IMR-90 (cell line): ENCODE measurements at regions not wholly inside any gene's neighbourhood (a gene's known extent, or its start where the extent isn't known, plus 50 kb on each side); places are given as distances from the start of the nearest gene placed in this dataset.

ENCODE experiments used
- ATAC-seq: fragments of 200-7000 bp; cut with Tn5 transposase; 2 replicates; pipeline ENCODE4 v1.9.1; 2020; ENCODE audit warnings: low read depth, mild to moderate bottlenecking, moderate library complexity
- BruUV-seq: library from RNA; stranded (reverse); fragments of 400-500 nt; replicated peaks from 2 replicates; lab custom pipeline; 2021; lab: Mats Ljungman, UMichigan
- CTCF ChIA-PET: fragments of 300-600 bp; formaldehyde crosslinking; extraction: SDS; loops from one replicate; lab custom pipeline; 2021; ENCODE audit warnings: antibody characterized with exemption; lab: Yijun Ruan, JAX
- POLR2A ChIA-PET: fragments of 300-600 bp; sonication (Branson Sonifier 250); formaldehyde crosslinking; loops from one replicate; lab custom pipeline; 2022; ENCODE audit warnings: antibody characterized with exemption; ENCODE audit not compliant: unreplicated experiment; lab: Charles Lee
- DNase-seq: peaks from one replicate; pipeline ENCODE4 v3.0.0; 2013
- H2AFZ ChIP-seq: replicated peaks from 2 replicates; pipeline ENCODE3; 2013; ENCODE audit warnings: low read length, mild to moderate bottlenecking; ENCODE audit not compliant: poor library complexity
- H2AK5ac ChIP-seq: 2 replicates; pipeline ENCODE4 v1.6.1; 2013; ENCODE audit warnings: low read depth, low read length, inconsistent platforms
- H2AK9ac ChIP-seq: replicated peaks from 2 replicates; pipeline ENCODE3; 2013; ENCODE audit warnings: mild to moderate bottlenecking, low read depth, low read length, moderate library complexity; ENCODE audit not compliant: poor library complexity
- H2BK120ac ChIP-seq: 2 replicates; pipeline ENCODE4 v1.6.1; 2013; ENCODE audit warnings: low read depth, low read length, inconsistent platforms
- H2BK15ac ChIP-seq: 3 replicates; pipeline ENCODE4 v1.6.1; 2013; ENCODE audit warnings: low read depth, low read length, inconsistent platforms
- H2BK20ac ChIP-seq: 2 replicates; pipeline ENCODE4 v1.6.1; 2013; ENCODE audit warnings: low read depth, mild to moderate bottlenecking, inconsistent platforms, low read length, moderate library complexity
- H2BK5ac ChIP-seq: 2 replicates; pipeline ENCODE4 v1.6.1; 2013; ENCODE audit warnings: mild to moderate bottlenecking, low read depth, low read length, inconsistent platforms; ENCODE audit not compliant: poor library complexity, severe bottlenecking
- H3K14ac ChIP-seq: replicated peaks from 2 replicates; pipeline ENCODE4 v1.6.1; 2013; ENCODE audit warnings: low read depth, low read length, inconsistent platforms
- H3K18ac ChIP-seq: 2 replicates; pipeline ENCODE4 v1.6.1; 2013; ENCODE audit warnings: low read depth, low read length, control low read depth
- H3K23ac ChIP-seq: 2 replicates; pipeline ENCODE4 v1.6.1; 2013; ENCODE audit warnings: low read depth, low read length, inconsistent platforms
- H3K27ac ChIP-seq: 2 replicates; pipeline ENCODE4 v1.5.1; 2013; ENCODE audit warnings: mild to moderate bottlenecking, control low read depth, low read length; ENCODE audit not compliant: insufficient read depth
- H3K27me3 ChIP-seq: 2 replicates; pipeline ENCODE4 v1.6.1; 2013; ENCODE audit warnings: low read length; ENCODE audit not compliant: control insufficient read depth, insufficient read depth
- H3K36me3 ChIP-seq: 2 replicates; pipeline ENCODE4 v1.6.1; 2013; ENCODE audit warnings: low read length, mixed read lengths; ENCODE audit not compliant: control insufficient read depth, insufficient read depth
- H3K4ac ChIP-seq: 2 replicates; pipeline ENCODE4 v1.6.1; 2013; ENCODE audit warnings: low read depth, low read length, inconsistent platforms
- H3K4me1 ChIP-seq: 2 replicates; pipeline ENCODE4 v1.6.1; 2013; ENCODE audit warnings: low read length, mixed read lengths; ENCODE audit not compliant: control insufficient read depth, insufficient read depth
- H3K4me2 ChIP-seq: 2 replicates; pipeline ENCODE4 v1.6.1; 2013; ENCODE audit warnings: low read depth, mild to moderate bottlenecking, control low read depth, low read length, moderate library complexity
- H3K4me3 ChIP-seq: 2 replicates; pipeline ENCODE4 v1.5.1; 2013; ENCODE audit warnings: low read depth, mild to moderate bottlenecking, control low read depth, low read length, moderate library complexity; ENCODE audit not compliant: insufficient read depth
- H3K56ac ChIP-seq: 2 replicates; pipeline ENCODE4 v1.6.1; 2013; ENCODE audit warnings: low read length, inconsistent platforms; ENCODE audit not compliant: insufficient read depth; ENCODE audit errors: extremely low read depth
- H3K79me1 ChIP-seq, 2 experiments: 2 replicates each; pipeline ENCODE4 v1.6.1; 2013; ENCODE audit warnings: low read length in 2 of 2, inconsistent platforms in 1 of 2, low read depth in 1 of 2
- H3K9ac ChIP-seq: 2 replicates; pipeline ENCODE4 v1.6.1; 2013; ENCODE audit warnings: low read depth, low read length, control low read depth
- H3K9me1 ChIP-seq: 2 replicates; pipeline ENCODE4 v1.6.1; 2013; ENCODE audit warnings: low read length, inconsistent platforms; ENCODE audit not compliant: insufficient read depth
- H3K9me3 ChIP-seq: 2 replicates; pipeline ENCODE4 v1.6.1; 2013; ENCODE audit warnings: low read length; ENCODE audit not compliant: control insufficient read depth, insufficient read depth
- H4K20me1 ChIP-seq: 2 replicates; pipeline ENCODE4 v1.6.1; 2013; ENCODE audit warnings: low read length, inconsistent platforms; ENCODE audit not compliant: insufficient read depth
- H4K5ac ChIP-seq: 2 replicates; pipeline ENCODE4 v1.6.1; 2013; ENCODE audit warnings: mild to moderate bottlenecking, low read depth, low read length, control low read depth
- H4K8ac ChIP-seq, 2 experiments: 2 replicates each; pipeline ENCODE4 v1.6.1; 2013; ENCODE audit warnings: low read depth in 2 of 2, low read length in 2 of 2, control low read depth in 1 of 2, inconsistent platforms in 1 of 2
- H4K91ac ChIP-seq: 2 replicates; pipeline ENCODE4 v1.6.1; 2013; ENCODE audit warnings: low read depth, low read length, inconsistent platforms; ENCODE audit not compliant: insufficient read depth
- ELK1 ChIP-seq: fragments of 150-350 bp; IDR thresholded peaks from 2 replicates; pipeline ENCODE4 v1.6.1; 2016; ENCODE audit warnings: low read depth, mild to moderate bottlenecking, low read length, moderate library complexity, borderline replicate concordance
- MAZ ChIP-seq: IDR thresholded peaks from 2 replicates; pipeline ENCODE4 v1.6.1; 2012; ENCODE audit warnings: low read depth, mild to moderate bottlenecking, low read length, improper control_type of control experiment, moderate library complexity, borderline replicate concordance
- RFX5 ChIP-seq: IDR thresholded peaks from 2 replicates; pipeline ENCODE4 v1.8.0; 2012; ENCODE audit warnings: low read depth, mild to moderate bottlenecking, low read length, moderate library complexity
- WGBS, 2 experiments: methylation state at CpG; one replicate each; pipeline versions ENCODE4 v1.1.5 to v1.1.7; 2013; ENCODE audit warnings: missing lambda C conversion rate in 2 of 2; ENCODE audit not compliant: insufficient read length in 1 of 2; ENCODE audit errors: extremely low coverage in 2 of 2; 5-methylcytosine and 5-hydroxymethylcytosine counted together
- dilution Hi-C: fragments of 300-500 bp; cut with HindIII; formaldehyde crosslinking; loops from one replicate; pipeline ENCODE4 v1.14.3; 2018; ENCODE audit warnings: low sequenced_read_pairs; ENCODE audit not compliant: unreplicated experiment
- in situ Hi-C: fragments of 300-500 bp; cut with MboI; formaldehyde crosslinking; loops from 3 replicates; pipeline ENCODE4 v1.14.3; 2019; ENCODE audit warnings: low sequenced_read_pairs, inconsistent platforms, mixed read lengths
- intact Hi-C: fragments of 100-400 bp; cut with micrococcal nuclease; formaldehyde crosslinking; loops from 2 replicates; pipeline ENCODE4 v1.10.0; 2022

- no peaks in the 10 kb centered on the region for H3K4me1 ChIP-seq
- dilution Hi-C loops (no loop called here), in situ Hi-C loops (no loop called here), intact Hi-C loops (no loop called here)
- H4K20me1 ChIP-seq, result no peaks in the 10 kb centered on the region
- no peak overlapping the region for H2BK120ac ChIP-seq
- H3K4ac ChIP-seq, result no peak overlapping the region
- TF ChIP-seq MAZ (no peak), RFX5 (no peak), ELK1 (no peak)
- no peak overlapping the region for H4K91ac ChIP-seq
- H4K8ac ChIP-seq, result no peak overlapping the region
- H3K4me3 ChIP-seq, result no peak overlapping the region
- no peak overlapping the region for H2BK20ac ChIP-seq
- POLR2A ChIA-PET, result no interaction called here
- H3K9me1 ChIP-seq, result no peaks in the 10 kb centered on the region
- H2BK5ac ChIP-seq, result no peak overlapping the region
- no peaks in the 10 kb centered on the region for H3K36me3 ChIP-seq
- DNase-seq, result no peak
- no TSS peak for BruUV-seq
- no peak overlapping the region for H3K23ac ChIP-seq
- no peak overlapping the region for H3K4me2 ChIP-seq
- no peak overlapping the region for H2AK9ac ChIP-seq
- peaks cover 18% of the 10 kb centered on the region; the same call in 1 of the 2 replicates for H3K27me3 ChIP-seq
- H3K18ac ChIP-seq, result no peak overlapping the region
- no peak overlapping the region for H2BK15ac ChIP-seq
- no peak overlapping the region for H3K9ac ChIP-seq
- H3K27ac ChIP-seq, result no peak overlapping the region
- H3K79me1 ChIP-seq, result no peaks in the 10 kb centered on the region
- no peak for ATAC-seq
- WGBS, 2 experiments, result 53% methylated on average over 7 of the region's 11 CpGs; no CpG with 5 or more reads in 1 of the 2 experiments
- CTCF ChIA-PET, result no interaction called here
- H2AK5ac ChIP-seq, result no peak overlapping the region
- no peak overlapping the region for H4K5ac ChIP-seq
- H3K9me3 ChIP-seq, result peaks cover 10% of the 10 kb centered on the region
- no peak overlapping the region for H2AFZ ChIP-seq
- no peak overlapping the region for H3K56ac ChIP-seq
- H3K14ac ChIP-seq, result no peak overlapping the region
Observed at GRCh38 chr7:418636-419280, 100.9 kb downstream of the PDGFA start.
